GM12878 (cell line): ENCODE measurements at regions not wholly inside any gene's neighbourhood (a gene's known extent, or its start where the extent isn't known, plus 50 kb on each side); places are given as distances from the start of the nearest gene placed in this dataset.

Source experiments
- ATAC-seq: fragments of 200-7000 bp; cut with Tn5 transposase; 3 replicates; pipeline ENCODE4 v1.9.1; 2020; ENCODE audit warnings: mild to moderate bottlenecking, moderate library complexity
- BruUV-seq: library from RNA; stranded (reverse); fragments of 400-500 nt; replicated peaks from 2 replicates; lab custom pipeline; 2021; lab: Mats Ljungman, UMichigan
- CTCF ChIA-PET: fragments of 300-600 bp; sonication (Branson Sonifier 250); formaldehyde crosslinking; extraction: SDS; loops from one replicate; lab custom pipeline; 2021; ENCODE audit warnings: inconsistent platforms; lab: Yijun Ruan, JAX
- POLR2A ChIA-PET: fragments of 350-600 bp; formaldehyde crosslinking; extraction: SDS; loops from one replicate; lab custom pipeline; 2021; ENCODE audit warnings: inconsistent platforms; lab: Charles Lee
- RAD21 ChIA-PET: fragments of 300-600 bp; sonication (Branson Sonifier 250); formaldehyde crosslinking; loops from one replicate; lab custom pipeline; 2023; ENCODE audit warnings: antibody characterized with exemption; ENCODE audit not compliant: unreplicated experiment; lab: Charles Lee
- SMC1A ChIA-PET: fragments of 300-600 bp; sonication (Branson Sonifier 250); formaldehyde crosslinking; loops from one replicate; lab custom pipeline; 2023; ENCODE audit not compliant: unreplicated experiment, uncharacterized antibody; lab: Charles Lee
- DNase-seq: peaks from one replicate; pipeline ENCODE4 v3.0.0-alpha.2; 2011; ENCODE audit warnings: low read depth, low spot score
- FAIRE-seq: peaks from 3 replicates; lab custom pipeline; 2011; peaks lifted over from hg19 to GRCh38; lab: Jason Lieb, UNC
- H2AFZ ChIP-seq: 2 replicates; pipeline ENCODE4 v1.6.0; 2011; ENCODE audit warnings: low read depth, low read length, control low read depth; ENCODE audit not compliant: control insufficient read depth
- H3K27ac ChIP-seq: 2 replicates; pipeline ENCODE4 v1.5.1; 2011; ENCODE audit warnings: control low read depth; ENCODE audit not compliant: control insufficient read depth, insufficient read depth
- H3K27me3 ChIP-seq, 2 experiments: replicated peaks in 1 of 2; 2 replicates each; pipeline versions ENCODE4 v1.6.0 to v1.6.1; 2011; ENCODE audit warnings: low read length in 1 of 2; ENCODE audit not compliant: control insufficient read depth in 2 of 2, insufficient read depth in 2 of 2
- H3K36me3 ChIP-seq, 2 experiments: 2 replicates each; pipeline ENCODE4 v1.5.1; 2011; ENCODE audit warnings: low read length in 1 of 2; ENCODE audit not compliant: control insufficient read depth in 2 of 2, insufficient read depth in 2 of 2
- H3K4me1 ChIP-seq: 2 replicates; pipeline ENCODE4 v1.6.1; 2011; ENCODE audit warnings: mild to moderate bottlenecking, low read length, moderate library complexity, mixed read lengths; ENCODE audit not compliant: control insufficient read depth, insufficient read depth
- H3K4me2 ChIP-seq: 2 replicates; pipeline ENCODE4 v1.6.0; 2011; ENCODE audit warnings: control low read depth; ENCODE audit not compliant: control insufficient read depth, insufficient read depth
- H3K4me3 ChIP-seq: fragments of 200-600 bp; sonication (generic); 2 replicates; pipeline ENCODE4 v1.5.1; 2016
- H3K79me2 ChIP-seq: 2 replicates; pipeline ENCODE4 v1.6.0; 2011; ENCODE audit warnings: low read length; ENCODE audit not compliant: control insufficient read depth, insufficient read depth
- H3K9ac ChIP-seq: 2 replicates; pipeline ENCODE4 v1.8.0; 2011; ENCODE audit warnings: low read length, control low read depth, mixed read lengths; ENCODE audit not compliant: control insufficient read depth, insufficient read depth
- H3K9me3 ChIP-seq: replicated peaks from 3 replicates; pipeline ENCODE4 v1.5.1; 2011; ENCODE audit warnings: mild to moderate bottlenecking, low read length; ENCODE audit not compliant: control insufficient read depth, insufficient read depth
- H4K20me1 ChIP-seq: 2 replicates; pipeline ENCODE4 v1.6.0; 2011; ENCODE audit not compliant: control insufficient read depth, insufficient read depth
- ASH2L ChIP-seq: fragments of 300-600, 200-600 bp; sonication (generic); IDR thresholded peaks from 2 replicates; pipeline ENCODE4 v1.6.1; 2017; ENCODE audit warnings: low read depth, mild to moderate bottlenecking, borderline replicate concordance
- ATF7 ChIP-seq: fragments of 450-650 bp; IDR thresholded peaks from 2 replicates; pipeline ENCODE4 v1.6.1; 2016; ENCODE audit warnings: low read depth, mild to moderate bottlenecking
- FOXM1 ChIP-seq: IDR thresholded peaks from 2 replicates; pipeline ENCODE4 v1.6.1; 2012; ENCODE audit warnings: low read depth, mild to moderate bottlenecking, inconsistent platforms, low read length, moderate library complexity
- HDAC2 ChIP-seq: fragments of 200-600 bp; sonication (generic); IDR thresholded peaks from 2 replicates; pipeline ENCODE4 v1.6.1; 2017
- HDGF ChIP-seq: fragments of 450-650 bp; IDR thresholded peaks from 2 replicates; pipeline ENCODE4 v1.6.1; 2016; ENCODE audit warnings: antibody characterized with exemption
- IKZF2 ChIP-seq, 2 experiments: fragments of 450-650 bp; IDR thresholded peaks; 2 replicates each; pipeline ENCODE4 v1.6.1; 2017; ENCODE audit warnings: mild to moderate bottlenecking in 2 of 2, moderate library complexity in 2 of 2
- JUND ChIP-seq: IDR thresholded peaks from 2 replicates; pipeline ENCODE4 v1.6.1; 2012; ENCODE audit warnings: low read depth, mild to moderate bottlenecking, low read length, improper control_type of control experiment, moderate library complexity
- NR2F1 ChIP-seq: fragments of 450-650 bp; conservative IDR thresholded peaks from 2 replicates; pipeline ENCODE4 v1.6.1; 2017; ENCODE audit warnings: mild to moderate bottlenecking
- NRF1 ChIP-seq: conservative IDR thresholded peaks from 2 replicates; pipeline ENCODE4 v1.6.1; 2011; ENCODE audit warnings: mild to moderate bottlenecking, low read depth, low read length, improper control_type of control experiment
- POLR2AphosphoS2 ChIP-seq: IDR thresholded peaks from 2 replicates; pipeline ENCODE4 v1.6.1; 2011; ENCODE audit warnings: low read depth, mild to moderate bottlenecking, low read length, improper control_type of control experiment, moderate library complexity
- REST ChIP-seq: IDR thresholded peaks from 2 replicates; pipeline ENCODE4 v1.6.1; 2012; ENCODE audit warnings: mild to moderate bottlenecking, low read depth, low read length
- ZZZ3 ChIP-seq: IDR thresholded peaks from 2 replicates; pipeline ENCODE4 v1.6.1; 2011; ENCODE audit warnings: low read depth; ENCODE audit not compliant: control insufficient read depth, insufficient read length
- WGBS: methylation state at CpG from one replicate; pipeline ENCODE4 v1.1.6; 2016; ENCODE audit warnings: low lambda C conversion rate; ENCODE audit not compliant: insufficient replicate concordance, insufficient coverage; ENCODE audit errors: missing lambda C conversion rate; 5-methylcytosine and 5-hydroxymethylcytosine counted together
- in situ Hi-C: fragments of 300-500 bp; cut with MboI; formaldehyde crosslinking; loops from 9 replicates; pipeline ENCODE4 v1.14.3; 2018; ENCODE audit warnings: mixed read lengths
- intact Hi-C: fragments of 100-400 bp; cut with micrococcal nuclease; formaldehyde crosslinking; loops from one replicate; pipeline ENCODE4 v1.14.2; 2022; ENCODE audit not compliant: unreplicated experiment
- TF ChIP-seq, protein P1 (sequence below): IDR thresholded peaks from 2 replicates; pipeline ENCODE4 v1.6.1; 2012; ENCODE audit warnings: improper control_type of control experiment, low read depth, low read length; ENCODE audit not compliant: insufficient replicate concordance

- DNase-seq (no peak), ATAC-seq (no peak), FAIRE-seq (no peak)
- WGBS: 6% methylated on average over 3 of the region's 3 CpGs
- Histone ChIP-seq H3K36me3 (no peaks in the 10 kb centered on the region), H3K27ac (no peak overlapping the region), H3K4me2 (no peak overlapping the region), H3K4me1 (no peaks in the 10 kb centered on the region), H2AFZ (no peak overlapping the region), H3K4me3 (no peak overlapping the region), H3K9ac (no peak overlapping the region), H3K27me3 (peaks cover 0 to 1% of the 10 kb centered on the region in 2 experiments; a peak in 2 of 4 replicates), H3K79me2 (no peaks in the 10 kb centered on the region), H4K20me1 (no peaks in the 10 kb centered on the region), H3K9me3 (no peaks in the 10 kb centered on the region; the same call in 2 of the 3 replicates)
- ChIA-PET RAD21 (no interaction called here), POLR2A (no interaction called here), SMC1A (no interaction called here), CTCF (no interaction called here)
- intact Hi-C loops: no loop called here
- in situ Hi-C loops: no loop called here
- TF ChIP-seq REST (no peak), ATF7 (no peak), NRF1 (no peak), IKZF2 (IDR thresholded peaks at IDR 0.05) (no peak), NR2F1 (no peak), HDGF (no peak), ASH2L (no peak), JUND (no peak), POLR2AphosphoS2 (no peak), HDAC2 (no peak), FOXM1 (no peak), ZZZ3 (no peak)
- TF ChIP-seq, protein P1, sequence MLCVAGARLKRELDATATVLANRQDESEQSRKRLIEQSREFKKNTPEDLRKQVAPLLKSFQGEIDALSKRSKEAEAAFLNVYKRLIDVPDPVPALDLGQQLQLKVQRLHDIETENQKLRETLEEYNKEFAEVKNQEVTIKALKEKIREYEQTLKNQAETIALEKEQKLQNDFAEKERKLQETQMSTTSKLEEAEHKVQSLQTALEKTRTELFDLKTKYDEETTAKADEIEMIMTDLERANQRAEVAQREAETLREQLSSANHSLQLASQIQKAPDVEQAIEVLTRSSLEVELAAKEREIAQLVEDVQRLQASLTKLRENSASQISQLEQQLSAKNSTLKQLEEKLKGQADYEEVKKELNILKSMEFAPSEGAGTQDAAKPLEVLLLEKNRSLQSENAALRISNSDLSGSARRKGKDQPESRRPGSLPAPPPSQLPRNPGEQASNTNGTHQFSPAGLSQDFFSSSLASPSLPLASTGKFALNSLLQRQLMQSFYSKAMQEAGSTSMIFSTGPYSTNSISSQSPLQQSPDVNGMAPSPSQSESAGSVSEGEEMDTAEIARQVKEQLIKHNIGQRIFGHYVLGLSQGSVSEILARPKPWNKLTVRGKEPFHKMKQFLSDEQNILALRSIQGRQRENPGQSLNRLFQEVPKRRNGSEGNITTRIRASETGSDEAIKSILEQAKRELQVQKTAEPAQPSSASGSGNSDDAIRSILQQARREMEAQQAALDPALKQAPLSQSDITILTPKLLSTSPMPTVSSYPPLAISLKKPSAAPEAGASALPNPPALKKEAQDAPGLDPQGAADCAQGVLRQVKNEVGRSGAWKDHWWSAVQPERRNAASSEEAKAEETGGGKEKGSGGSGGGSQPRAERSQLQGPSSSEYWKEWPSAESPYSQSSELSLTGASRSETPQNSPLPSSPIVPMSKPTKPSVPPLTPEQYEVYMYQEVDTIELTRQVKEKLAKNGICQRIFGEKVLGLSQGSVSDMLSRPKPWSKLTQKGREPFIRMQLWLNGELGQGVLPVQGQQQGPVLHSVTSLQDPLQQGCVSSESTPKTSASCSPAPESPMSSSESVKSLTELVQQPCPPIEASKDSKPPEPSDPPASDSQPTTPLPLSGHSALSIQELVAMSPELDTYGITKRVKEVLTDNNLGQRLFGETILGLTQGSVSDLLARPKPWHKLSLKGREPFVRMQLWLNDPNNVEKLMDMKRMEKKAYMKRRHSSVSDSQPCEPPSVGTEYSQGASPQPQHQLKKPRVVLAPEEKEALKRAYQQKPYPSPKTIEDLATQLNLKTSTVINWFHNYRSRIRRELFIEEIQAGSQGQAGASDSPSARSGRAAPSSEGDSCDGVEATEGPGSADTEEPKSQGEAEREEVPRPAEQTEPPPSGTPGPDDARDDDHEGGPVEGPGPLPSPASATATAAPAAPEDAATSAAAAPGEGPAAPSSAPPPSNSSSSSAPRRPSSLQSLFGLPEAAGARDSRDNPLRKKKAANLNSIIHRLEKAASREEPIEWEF: no peak
- BruUV-seq: no TSS peak
These were observed 296.3 kb upstream of the SIX2 start for GRCh38 chr2:45305599-45305998.
